CD14-positive monocyte (primary cell): ENCODE measurements at regions not wholly inside any gene's neighbourhood (a gene's known extent, or its start where the extent isn't known, plus 50 kb on each side); places are given as distances from the start of the nearest gene placed in this dataset.

ENCODE experiments used
- DNase-seq, 3 donors: peaks; one replicate each; pipeline ENCODE4 v3.0.0-alpha.2; 2011 to 2022
- H2AFZ ChIP-seq: 2 replicates; pipeline ENCODE4 v1.6.0; 2012; ENCODE audit warnings: mild to moderate bottlenecking, low read depth, low read length, inconsistent platforms; ENCODE audit not compliant: insufficient read depth, poor library complexity, severe bottlenecking
- H3K27ac ChIP-seq, 2 donors: 1 replicate in 1 of 2; 2 replicates in 1 of 2; pipeline ENCODE4 v1.5.1; 2012 to 2013; ENCODE audit warnings: low read length in 2 of 2, control low read depth in 1 of 2, inconsistent platforms in 1 of 2, low read depth in 1 of 2, mild to moderate bottlenecking in 1 of 2
- H3K27me3 ChIP-seq, 2 donors: one replicate each; pipeline versions ENCODE4 v1.6.0 to v1.6.1; 2011 to 2013; ENCODE audit warnings: low read length in 2 of 2; ENCODE audit not compliant: control insufficient read depth in 2 of 2, insufficient read depth in 2 of 2
- H3K36me3 ChIP-seq, 2 donors: replicated peaks in 1 of 2; 1 replicate in 1 of 2; 2 replicates in 1 of 2; pipeline versions ENCODE4 v1.5.1 to v1.6.1; 2012 to 2013; ENCODE audit warnings: low read length in 2 of 2, control low read depth in 1 of 2, inconsistent platforms in 1 of 2, mild to moderate bottlenecking in 1 of 2; ENCODE audit not compliant: insufficient read depth in 2 of 2, control insufficient read depth in 1 of 2
- H3K4me1 ChIP-seq, 2 donors: 1 replicate in 1 of 2; 2 replicates in 1 of 2; pipeline versions ENCODE4 v1.5.1 to v1.6.1; 2012 to 2013; ENCODE audit warnings: low read length in 2 of 2, control low read depth in 1 of 2, inconsistent platforms in 1 of 2, mild to moderate bottlenecking in 1 of 2, moderate library complexity in 1 of 2; ENCODE audit not compliant: insufficient read depth in 2 of 2, control insufficient read depth in 1 of 2
- H3K4me2 ChIP-seq: replicated peaks from 2 replicates; pipeline ENCODE3; 2012; ENCODE audit warnings: low read length, moderate library complexity, mild to moderate bottlenecking; ENCODE audit not compliant: poor library complexity, severe bottlenecking; ENCODE audit errors: extremely low read depth
- H3K4me3 ChIP-seq, 3 experiments: fragments of 200-600 bp in 1 of 3; sonication (generic) in 1 of 3; replicated peaks in 1 of 3; 1 replicate in 2 of 3; 2 replicates in 1 of 3; pipeline ENCODE4 v1.5.1; 2011 to 2013; ENCODE audit warnings: low read length in 3 of 3, mild to moderate bottlenecking in 3 of 3, control low read depth in 2 of 3, low read depth in 2 of 3, inconsistent platforms in 1 of 3, moderate library complexity in 1 of 3
- H3K79me2 ChIP-seq: 2 replicates; pipeline ENCODE4 v1.6.0; 2012; ENCODE audit warnings: mild to moderate bottlenecking, control low read depth, inconsistent platforms, low read length, moderate library complexity; ENCODE audit not compliant: insufficient read depth
- H3K9ac ChIP-seq: 2 replicates; pipeline ENCODE4 v1.6.0; 2017; ENCODE audit warnings: low read length, mild to moderate bottlenecking; ENCODE audit not compliant: insufficient read depth, poor library complexity, severe bottlenecking
- H3K9me3 ChIP-seq, 2 donors: replicated peaks in 1 of 2; 1 replicate in 1 of 2; 2 replicates in 1 of 2; pipeline versions ENCODE4 v1.5.1 to v1.6.1; 2012 to 2013; ENCODE audit warnings: low read length in 2 of 2, control low read depth in 1 of 2; ENCODE audit not compliant: control insufficient read depth in 1 of 2, insufficient read depth in 1 of 2
- H4K20me1 ChIP-seq: 2 replicates; pipeline ENCODE4 v1.6.0; 2012; ENCODE audit warnings: mild to moderate bottlenecking, low read length, control low read depth, moderate library complexity; ENCODE audit not compliant: insufficient read depth
- H3K27ac Mint-ChIP-seq, 7 donors: one replicate each; pipeline ENCODE4 v1.8.0; 2020; ENCODE audit warnings: mild to moderate bottlenecking in 7 of 7, mixed read lengths in 7 of 7, moderate library complexity in 6 of 7, inconsistent platforms in 2 of 7
- H3K27me3 Mint-ChIP-seq, 3 donors: one replicate each; pipeline ENCODE4 v1.8.0; 2021 to 2022; ENCODE audit warnings: low read depth in 3 of 3, mild to moderate bottlenecking in 3 of 3, mixed read lengths in 3 of 3, moderate library complexity in 3 of 3, inconsistent platforms in 1 of 3
- H3K36me3 Mint-ChIP-seq, 2 donors: one replicate each; pipeline ENCODE4 v1.8.0; 2020; ENCODE audit warnings: mixed read lengths in 2 of 2, inconsistent platforms in 1 of 2, mild to moderate bottlenecking in 1 of 2
- H3K4me1 Mint-ChIP-seq: one replicate; pipeline ENCODE4 v1.8.0; 2020; ENCODE audit warnings: mild to moderate bottlenecking, mixed read lengths
- H3K4me3 Mint-ChIP-seq, 2 donors: one replicate each; pipeline ENCODE4 v1.8.0; 2020; ENCODE audit warnings: mild to moderate bottlenecking in 2 of 2, mixed read lengths in 2 of 2, moderate library complexity in 1 of 2
- H3K9me3 Mint-ChIP-seq, 7 donors: one replicate each; pipeline ENCODE4 v1.8.0; 2020 to 2022; ENCODE audit warnings: mixed read lengths in 7 of 7, mild to moderate bottlenecking in 6 of 7, moderate library complexity in 6 of 7, inconsistent platforms in 2 of 7
- WGBS: methylation state at CpG from one replicate; pipeline ENCODE4 v1.1.5; 2013; ENCODE audit warnings: missing lambda C conversion rate; ENCODE audit not compliant: insufficient coverage; 5-methylcytosine and 5-hydroxymethylcytosine counted together
- intact Hi-C, 2 donors: fragments of 100-400 bp; cut with micrococcal nuclease; formaldehyde crosslinking; loops; one replicate each; pipeline versions ENCODE4 v1.15.0 to v1.15.1; 2023
- TF ChIP-seq, protein P1 (sequence below): fragments of 200-600 bp; IDR thresholded peaks from one replicate; pipeline ENCODE4 v1.8.0; 2022; ENCODE audit warnings: antibody characterized with exemption, mild to moderate bottlenecking

DNA sequence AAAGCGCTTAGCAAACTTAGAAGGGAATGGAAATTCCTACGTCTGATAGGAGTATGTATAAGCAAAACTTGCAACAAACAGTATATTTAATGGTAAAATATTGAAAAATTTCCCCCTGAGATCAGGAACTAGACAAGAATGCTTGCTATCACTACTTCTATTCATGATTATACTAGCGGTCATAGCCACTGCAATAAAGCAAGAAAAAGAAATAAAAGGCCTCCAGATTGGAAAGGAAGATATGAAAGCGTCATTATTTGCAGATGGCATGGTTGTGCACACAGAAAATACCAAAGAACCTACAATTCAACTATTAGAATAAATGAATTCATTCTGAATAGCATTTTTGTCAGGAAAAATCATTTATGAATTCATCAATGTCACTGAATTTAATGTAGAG, 87.2 kb upstream of the BCOR start:
- Histone ChIP-seq H3K4me2 (no peak overlapping the region), H3K36me3 (no peaks in the 10 kb centered on the region), H3K9me3 (peaks cover 4 to 12% of the 10 kb centered on the region in 2 donors), H4K20me1 (no peaks in the 10 kb centered on the region), H3K4me3 (no peak overlapping the region), H2AFZ (no peak overlapping the region), H3K9ac (no peak overlapping the region), H3K27ac (no peak overlapping the region), H3K79me2 (no peaks in the 10 kb centered on the region), H3K4me1 (peaks cover 6 to 7% of the 10 kb centered on the region in 2 donors), H3K27me3 (no peaks in the 10 kb centered on the region)
- H3K27ac Mint-ChIP-seq: no peak overlapping the region
- intact Hi-C loops: no loop called here
- WGBS: no CpG with 5 or more reads among the region's 4 CpGs
- H3K4me1 Mint-ChIP-seq: peaks cover 3% of the 10 kb centered on the region
- DNase-seq: no peak
- TF ChIP-seq, protein P1, sequence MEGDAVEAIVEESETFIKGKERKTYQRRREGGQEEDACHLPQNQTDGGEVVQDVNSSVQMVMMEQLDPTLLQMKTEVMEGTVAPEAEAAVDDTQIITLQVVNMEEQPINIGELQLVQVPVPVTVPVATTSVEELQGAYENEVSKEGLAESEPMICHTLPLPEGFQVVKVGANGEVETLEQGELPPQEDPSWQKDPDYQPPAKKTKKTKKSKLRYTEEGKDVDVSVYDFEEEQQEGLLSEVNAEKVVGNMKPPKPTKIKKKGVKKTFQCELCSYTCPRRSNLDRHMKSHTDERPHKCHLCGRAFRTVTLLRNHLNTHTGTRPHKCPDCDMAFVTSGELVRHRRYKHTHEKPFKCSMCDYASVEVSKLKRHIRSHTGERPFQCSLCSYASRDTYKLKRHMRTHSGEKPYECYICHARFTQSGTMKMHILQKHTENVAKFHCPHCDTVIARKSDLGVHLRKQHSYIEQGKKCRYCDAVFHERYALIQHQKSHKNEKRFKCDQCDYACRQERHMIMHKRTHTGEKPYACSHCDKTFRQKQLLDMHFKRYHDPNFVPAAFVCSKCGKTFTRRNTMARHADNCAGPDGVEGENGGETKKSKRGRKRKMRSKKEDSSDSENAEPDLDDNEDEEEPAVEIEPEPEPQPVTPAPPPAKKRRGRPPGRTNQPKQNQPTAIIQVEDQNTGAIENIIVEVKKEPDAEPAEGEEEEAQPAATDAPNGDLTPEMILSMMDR: no peak
- peaks cover 0 to 2% (median 0%) of the 10 kb centered on the region in 3 donors for H3K27me3 Mint-ChIP-seq
- H3K4me3 Mint-ChIP-seq: no peak overlapping the region
- peaks cover 5 to 28% (median 16%) of the 10 kb centered on the region in 7 donors for H3K9me3 Mint-ChIP-seq
- peaks cover 0 to under 1% of the 10 kb centered on the region in 2 donors for H3K36me3 Mint-ChIP-seq

DNA sequence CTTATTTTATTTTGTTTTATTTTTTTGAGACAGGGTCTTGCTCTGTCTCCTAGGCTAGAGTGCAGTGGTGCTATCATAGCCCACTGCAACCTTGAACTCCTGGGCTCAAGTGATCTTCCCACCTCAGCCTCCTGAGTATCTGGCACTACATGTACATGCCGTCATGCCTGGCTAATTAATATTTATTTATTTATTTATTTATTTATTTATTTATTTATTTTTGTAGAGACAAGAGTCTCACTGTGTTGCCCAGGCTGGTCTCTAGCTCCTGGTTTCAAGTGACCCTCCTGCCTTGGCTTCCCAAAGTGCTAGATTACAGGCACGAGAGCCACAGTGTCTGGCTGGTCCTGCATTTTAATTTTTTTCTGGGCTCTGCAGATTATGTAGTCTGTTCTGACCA, 84.9 kb upstream of the BCOR start:
- Mint-ChIP-seq H3K36me3 (peaks cover 0 to 3% of the 10 kb centered on the region in 2 donors), H3K4me3 (no peak overlapping the region), H3K27me3 (peaks cover 0 to 2% (median 0%) of the 10 kb centered on the region in 3 donors), H3K4me1 (peaks cover 25% of the 10 kb centered on the region), H3K27ac (no peak overlapping the region), H3K9me3 (peaks cover 5 to 33% (median 17%) of the 10 kb centered on the region in 7 donors)
- no peak overlapping the region for H3K27ac ChIP-seq
- H3K9ac ChIP-seq: no peak overlapping the region
- H3K36me3 ChIP-seq: no peaks in the 10 kb centered on the region
- peaks cover 4 to 12% of the 10 kb centered on the region in 2 donors for H3K9me3 ChIP-seq
- intact Hi-C loops: no loop called here
- peaks cover 29 to 30% of the 10 kb centered on the region in 2 donors for H3K4me1 ChIP-seq
- no CpG with 5 or more reads among the region's 2 CpGs for WGBS
- H3K79me2 ChIP-seq: no peaks in the 10 kb centered on the region
- no peaks in the 10 kb centered on the region for H3K27me3 ChIP-seq
- no peak overlapping the region for H3K4me3 ChIP-seq
- H2AFZ ChIP-seq: no peak overlapping the region
- H3K4me2 ChIP-seq: no peak overlapping the region
- TF ChIP-seq, protein P1: no peak
- DNase-seq: no peak
- no peaks in the 10 kb centered on the region for H4K20me1 ChIP-seq
